MM.1S (cell line): ENCODE measurements at regions not wholly inside any gene's neighbourhood (a gene's known extent, or its start where the extent isn't known, plus 50 kb on each side); places are given as distances from the start of the nearest gene placed in this dataset.

Experiments
- DNase-seq: peaks from one replicate; pipeline ENCODE4 v3.0.0-alpha.2; 2015
- H2AFZ ChIP-seq: fragments of 300-600 bp; sonication (generic); 2 replicates; pipeline ENCODE4 v1.6.0; 2016; ENCODE audit warnings: antibody characterized with exemption, low read length
- H3F3A ChIP-seq: fragments of 300-600 bp; sonication (generic); 2 replicates; pipeline ENCODE4 v1.6.1; 2016; ENCODE audit warnings: mild to moderate bottlenecking, antibody characterized with exemption, low read length, moderate library complexity, mixed read lengths; ENCODE audit not compliant: insufficient read depth
- H3K27ac ChIP-seq: fragments of 300-600 bp; sonication (generic); 2 replicates; pipeline ENCODE4 v1.5.1; 2016; ENCODE audit warnings: mild to moderate bottlenecking, low read length
- H3K27me3 ChIP-seq: fragments of 300-600 bp; sonication (generic); replicated peaks from 2 replicates; pipeline ENCODE4 v1.6.0; 2016; ENCODE audit warnings: low read length; ENCODE audit not compliant: insufficient read depth
- H3K36me3 ChIP-seq: fragments of 300-600 bp; sonication (generic); replicated peaks from 2 replicates; pipeline ENCODE4 v1.6.1; 2016; ENCODE audit warnings: mild to moderate bottlenecking, low read length, mixed read lengths; ENCODE audit not compliant: insufficient read depth
- H3K4me1 ChIP-seq: fragments of 300-600 bp; sonication (generic); 2 replicates; pipeline ENCODE4 v1.6.1; 2016; ENCODE audit warnings: low read length, mixed read lengths
- H3K4me2 ChIP-seq: fragments of 300-600 bp; sonication (generic); 2 replicates; pipeline ENCODE4 v1.6.0; 2016; ENCODE audit warnings: low read depth, low read length
- H3K4me3 ChIP-seq: fragments of 300-600 bp; sonication (generic); 2 replicates; pipeline ENCODE4 v1.5.1; 2016; ENCODE audit warnings: low read length, mixed read lengths
- H3K79me2 ChIP-seq: fragments of 300-600 bp; sonication (generic); 2 replicates; pipeline ENCODE4 v1.6.1; 2016; ENCODE audit warnings: mixed run types, low read length, mixed read lengths
- H3K9ac ChIP-seq: fragments of 300-600 bp; sonication (generic); 2 replicates; pipeline ENCODE4 v1.6.1; 2016; ENCODE audit warnings: low read length, mixed read lengths
- H3K9me2 ChIP-seq: fragments of 300-600 bp; sonication (generic); replicated peaks from 2 replicates; pipeline ENCODE4 v1.6.1; 2016; ENCODE audit warnings: mild to moderate bottlenecking, low read length, mixed read lengths; ENCODE audit not compliant: insufficient read depth
- H3K9me3 ChIP-seq: fragments of 300-600 bp; sonication (generic); replicated peaks from 2 replicates; pipeline ENCODE4 v1.6.1; 2016; ENCODE audit warnings: mild to moderate bottlenecking, low read length, mixed read lengths; ENCODE audit not compliant: insufficient read depth
- H4K20me1 ChIP-seq: fragments of 300-600 bp; sonication (generic); 2 replicates; pipeline ENCODE4 v1.6.1; 2016; ENCODE audit warnings: mild to moderate bottlenecking, low read length, moderate library complexity, mixed read lengths; ENCODE audit not compliant: insufficient read depth
- CTCF ChIP-seq: fragments of 300-600 bp; sonication (generic); IDR thresholded peaks from 2 replicates; pipeline ENCODE4 v1.5.1; 2016; ENCODE audit warnings: antibody characterized with exemption, low read length, mixed read lengths
- EZH2 ChIP-seq: fragments of 300-600 bp; sonication (generic); optimal IDR thresholded peaks from 2 replicates; pipeline ENCODE3; 2017; ENCODE audit warnings: low read depth, mild to moderate bottlenecking, antibody characterized with exemption, low read length, mixed read lengths
- EZH2phosphoT487 ChIP-seq: fragments of 300-600 bp; sonication (generic); IDR thresholded peaks from 2 replicates; pipeline ENCODE4 v1.6.1; 2018; ENCODE audit warnings: antibody characterized with exemption, low read length

DNA sequence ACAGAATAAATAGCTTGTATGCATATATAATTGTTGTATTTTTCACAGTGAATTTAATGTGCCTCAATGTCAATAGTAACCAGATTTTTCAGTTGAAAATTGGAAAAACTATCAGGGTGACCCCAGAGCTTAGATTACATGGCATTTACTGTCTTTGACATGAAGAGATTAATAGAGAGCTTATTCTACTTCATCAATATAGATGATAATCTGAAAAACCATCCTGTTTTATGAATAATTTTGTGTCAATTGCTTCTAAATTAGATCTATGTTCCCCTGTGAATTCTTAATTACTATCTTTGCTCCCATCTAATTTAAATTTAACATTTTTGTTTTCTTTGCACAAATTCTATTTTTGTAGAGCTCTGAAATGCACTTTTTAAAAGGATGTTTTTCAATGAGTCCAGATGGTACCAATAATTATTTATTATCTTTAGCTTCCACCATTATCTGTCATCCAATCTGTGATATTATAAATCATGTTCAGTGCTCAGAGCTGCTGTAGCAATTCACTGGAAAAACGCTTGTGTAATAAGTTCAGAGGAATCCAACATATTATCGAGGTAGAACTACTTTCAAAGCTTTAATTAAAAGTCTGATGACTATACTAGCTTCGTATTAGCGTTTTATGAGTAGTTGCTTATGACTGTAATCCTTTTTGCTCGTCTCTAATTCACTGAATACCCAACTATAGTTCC, 291.4 kb downstream of the JRKL start:
- Histone ChIP-seq H3K4me3 (no peak overlapping the region), H3K27me3 (no peaks in the 10 kb centered on the region), H3K9me3 (no peaks in the 10 kb centered on the region), H3K79me2 (no peaks in the 10 kb centered on the region), H4K20me1 (no peaks in the 10 kb centered on the region), H2AFZ (no peak overlapping the region), H3K36me3 (no peaks in the 10 kb centered on the region), H3K9ac (no peak overlapping the region), H3K4me1 (no peaks in the 10 kb centered on the region), H3K27ac (no peak overlapping the region), H3K9me2 (no peaks in the 10 kb centered on the region), H3F3A (no peaks in the 10 kb centered on the region), H3K4me2 (no peak overlapping the region)
- TF ChIP-seq CTCF (no peak), EZH2 (no peak), EZH2phosphoT487 (no peak)
- no peak for DNase-seq

DNA sequence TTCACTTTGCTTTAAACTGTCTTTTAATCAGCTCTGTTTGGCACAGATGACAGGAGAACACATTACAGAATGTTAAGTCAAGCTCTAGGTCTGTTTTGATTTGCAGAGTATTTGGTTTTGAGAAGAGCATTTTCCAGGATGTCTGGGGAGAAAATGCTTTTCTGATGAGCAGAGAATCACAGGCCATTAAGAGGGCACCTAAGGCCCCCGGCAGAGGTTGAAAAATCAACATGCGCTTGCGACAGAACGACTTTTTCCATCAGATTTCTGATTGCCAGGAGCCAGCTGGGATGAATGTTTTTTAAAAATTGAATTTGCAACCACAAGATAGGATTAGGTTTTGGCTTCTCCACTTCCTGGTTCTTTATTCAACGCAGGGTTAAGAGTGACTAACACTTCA, 304.5 kb downstream of the JRKL start:
- H3K9ac ChIP-seq: no peak overlapping the region
- no peaks in the 10 kb centered on the region for H3K4me1 ChIP-seq
- no peak overlapping the region for H3K4me2 ChIP-seq
- TF ChIP-seq EZH2phosphoT487 (no peak), CTCF (no peak), EZH2 (no peak)
- H3K27me3 ChIP-seq: no peaks in the 10 kb centered on the region
- H3K27ac ChIP-seq: no peak overlapping the region
- no peaks in the 10 kb centered on the region for H3K9me2 ChIP-seq
- H3F3A ChIP-seq: no peaks in the 10 kb centered on the region
- H3K4me3 ChIP-seq: no peak overlapping the region
- no peaks in the 10 kb centered on the region for H3K9me3 ChIP-seq
- H3K79me2 ChIP-seq: no peaks in the 10 kb centered on the region
- no peak for DNase-seq
- no peaks in the 10 kb centered on the region for H3K36me3 ChIP-seq
- H2AFZ ChIP-seq: no peak overlapping the region
- H4K20me1 ChIP-seq: no peaks in the 10 kb centered on the region

DNA sequence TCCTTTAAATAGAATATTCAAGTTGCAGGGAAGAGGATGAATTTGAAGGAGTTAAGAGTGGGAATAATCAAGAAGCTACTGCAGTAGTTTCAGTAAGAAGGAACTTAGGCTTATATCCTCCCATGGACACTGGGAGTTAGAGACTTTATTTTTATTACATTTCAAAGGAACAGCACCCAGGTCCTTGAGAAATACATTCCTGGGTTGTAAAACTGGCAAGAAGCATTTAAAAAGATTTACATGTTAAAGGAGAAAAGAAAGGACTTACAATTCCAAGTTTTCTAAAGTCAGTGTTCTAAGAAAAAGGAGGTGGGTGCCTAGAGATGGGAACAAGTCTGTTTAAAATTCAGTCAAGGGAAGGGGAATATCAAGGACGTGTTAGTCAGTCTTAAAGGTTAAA, 306.9 kb downstream of the JRKL start:
- no peak for DNase-seq
- H3K9me3 ChIP-seq: no peaks in the 10 kb centered on the region
- no peaks in the 10 kb centered on the region for H3K4me1 ChIP-seq
- no peak overlapping the region for H2AFZ ChIP-seq
- no peaks in the 10 kb centered on the region for H3K9me2 ChIP-seq
- no peak overlapping the region for H3K4me3 ChIP-seq
- no peak for TF ChIP-seq EZH2
- no peak for TF ChIP-seq EZH2phosphoT487
- H3K36me3 ChIP-seq: no peaks in the 10 kb centered on the region
- no peaks in the 10 kb centered on the region for H3F3A ChIP-seq
- H3K27me3 ChIP-seq: no peaks in the 10 kb centered on the region
- H3K79me2 ChIP-seq: no peaks in the 10 kb centered on the region
- H4K20me1 ChIP-seq: no peaks in the 10 kb centered on the region
- no peak overlapping the region for H3K27ac ChIP-seq
- H3K9ac ChIP-seq: no peak overlapping the region
- no peak overlapping the region for H3K4me2 ChIP-seq

GRCh38 chr11:96697466-96697865, 307.7 kb downstream of the JRKL start:
- Histone ChIP-seq H4K20me1 (no peaks in the 10 kb centered on the region), H2AFZ (no peak overlapping the region), H3K9me2 (no peaks in the 10 kb centered on the region), H3F3A (no peaks in the 10 kb centered on the region), H3K4me1 (no peaks in the 10 kb centered on the region), H3K27ac (no peak overlapping the region), H3K79me2 (no peaks in the 10 kb centered on the region), H3K27me3 (no peaks in the 10 kb centered on the region), H3K9me3 (no peaks in the 10 kb centered on the region), H3K4me3 (no peak overlapping the region), H3K36me3 (no peaks in the 10 kb centered on the region), H3K4me2 (no peak overlapping the region), H3K9ac (no peak overlapping the region)
- no peak for DNase-seq
- TF ChIP-seq EZH2phosphoT487 (no peak), CTCF (no peak), EZH2 (no peak)
